ENCODE measurements at regions not wholly inside any gene's neighbourhood (a gene's known extent, or its start where the extent isn't known, plus 50 kb on each side); places are given as distances from the start of the nearest gene placed in this dataset.

DNA sequence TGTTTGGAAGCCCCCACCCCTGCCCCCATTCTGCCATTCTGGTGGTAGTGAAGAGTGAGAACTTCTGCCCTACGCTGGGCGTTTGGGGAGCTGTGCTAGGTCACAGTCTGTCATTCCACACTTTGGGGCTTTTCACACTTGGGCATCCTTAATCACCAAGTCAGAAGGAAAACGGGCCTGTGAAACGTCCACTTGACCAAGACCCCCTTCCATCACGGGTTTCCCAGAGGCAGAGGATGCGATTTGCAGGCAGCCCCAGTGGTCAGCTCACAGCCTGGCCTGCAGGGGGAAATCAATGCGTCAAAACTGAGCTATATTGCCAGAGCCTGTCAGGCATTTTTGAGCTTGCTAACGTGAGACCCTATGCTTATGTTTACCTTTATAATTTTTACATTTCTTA is 663.3 kb upstream of the MGMT start:
- TF ChIP-seq, protein P1, sequence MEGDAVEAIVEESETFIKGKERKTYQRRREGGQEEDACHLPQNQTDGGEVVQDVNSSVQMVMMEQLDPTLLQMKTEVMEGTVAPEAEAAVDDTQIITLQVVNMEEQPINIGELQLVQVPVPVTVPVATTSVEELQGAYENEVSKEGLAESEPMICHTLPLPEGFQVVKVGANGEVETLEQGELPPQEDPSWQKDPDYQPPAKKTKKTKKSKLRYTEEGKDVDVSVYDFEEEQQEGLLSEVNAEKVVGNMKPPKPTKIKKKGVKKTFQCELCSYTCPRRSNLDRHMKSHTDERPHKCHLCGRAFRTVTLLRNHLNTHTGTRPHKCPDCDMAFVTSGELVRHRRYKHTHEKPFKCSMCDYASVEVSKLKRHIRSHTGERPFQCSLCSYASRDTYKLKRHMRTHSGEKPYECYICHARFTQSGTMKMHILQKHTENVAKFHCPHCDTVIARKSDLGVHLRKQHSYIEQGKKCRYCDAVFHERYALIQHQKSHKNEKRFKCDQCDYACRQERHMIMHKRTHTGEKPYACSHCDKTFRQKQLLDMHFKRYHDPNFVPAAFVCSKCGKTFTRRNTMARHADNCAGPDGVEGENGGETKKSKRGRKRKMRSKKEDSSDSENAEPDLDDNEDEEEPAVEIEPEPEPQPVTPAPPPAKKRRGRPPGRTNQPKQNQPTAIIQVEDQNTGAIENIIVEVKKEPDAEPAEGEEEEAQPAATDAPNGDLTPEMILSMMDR (IDR thresholded peaks at IDR 0.05; ENCODE audit: extremely low read depth in 1 of 2, insufficient read depth in 1 of 2, low read depth in 1 of 2, low read length in 2 of 2): no peak
- TF ChIP-seq GATA2 (IDR thresholded peaks at IDR 0.05; ENCODE audit: insufficient read depth, insufficient read length, low read depth, low read length): no peak
- no peak for TF ChIP-seq MYC (IDR thresholded peaks at IDR 0.05; ENCODE audit: low read depth, low read length)
- TF ChIP-seq POLR2A (IDR thresholded peaks at IDR 0.05; ENCODE audit: low read depth, low read length): no peak
- no peak for TF ChIP-seq POLR2AphosphoS5 (IDR thresholded peaks at IDR 0.05; ENCODE audit: insufficient read depth, low read depth, low read length)
- TF ChIP-seq EZH2 (IDR thresholded peaks at IDR 0.05; ENCODE audit: borderline replicate concordance, low read depth, low read length, severe bottlenecking): no peak
- no peak for TF ChIP-seq FOS (IDR thresholded peaks at IDR 0.05; ENCODE audit: borderline replicate concordance, insufficient read depth, low read length)
- TF ChIP-seq, protein P2, sequence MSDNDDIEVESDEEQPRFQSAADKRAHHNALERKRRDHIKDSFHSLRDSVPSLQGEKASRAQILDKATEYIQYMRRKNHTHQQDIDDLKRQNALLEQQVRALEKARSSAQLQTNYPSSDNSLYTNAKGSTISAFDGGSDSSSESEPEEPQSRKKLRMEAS (IDR thresholded peaks at IDR 0.05; ENCODE audit: insufficient read depth, insufficient read length): no peak
